ENCODE measurements at regions not wholly inside any gene's neighbourhood (a gene's known extent, or its start where the extent isn't known, plus 50 kb on each side); places are given as distances from the start of the nearest gene placed in this dataset.

GRCh38 chr13:97866751-97867150 lies 86.7 kb upstream of the IPO5 start:
- TF ChIP-seq ZFP30 (CRISPR knock-in tag; IDR thresholded peaks at IDR 0.05) (no peak), ZNF8 (CRISPR knock-in tag; IDR thresholded peaks at IDR 0.05) (no peak), OSR1 (CRISPR knock-in tag; IDR thresholded peaks at IDR 0.05) (no peak), TCF4 (CRISPR knock-in tag; IDR thresholded peaks at IDR 0.05; ENCODE audit: borderline replicate concordance) (no peak), TSHZ2 (CRISPR knock-in tag; IDR thresholded peaks at IDR 0.05) (no peak), GLIS3 (CRISPR knock-in tag; IDR thresholded peaks at IDR 0.05) (no peak), BACH2 (CRISPR knock-in tag; IDR thresholded peaks at IDR 0.05; ENCODE audit: borderline replicate concordance) (no peak), CSDC2 (CRISPR knock-in tag; IDR thresholded peaks at IDR 0.05) (no peak), PPARA (CRISPR knock-in tag; IDR thresholded peaks at IDR 0.05; ENCODE audit: borderline replicate concordance) (no peak), ARNTL (CRISPR knock-in tag; IDR thresholded peaks at IDR 0.05; ENCODE audit: borderline replicate concordance, low read depth) (no peak), ESRRG (CRISPR knock-in tag; IDR thresholded peaks at IDR 0.05) (no peak), ZNF70 (CRISPR knock-in tag; IDR thresholded peaks at IDR 0.05) (no peak), RARB (CRISPR knock-in tag; IDR thresholded peaks at IDR 0.05) (no peak), ISL1 (CRISPR knock-in tag; IDR thresholded peaks at IDR 0.05) (no peak), ZFP3 (CRISPR knock-in tag; IDR thresholded peaks at IDR 0.05) (no peak), ZC3H10 (CRISPR knock-in tag; IDR thresholded peaks at IDR 0.05) (no peak)
- TF ChIP-seq, protein P1, sequence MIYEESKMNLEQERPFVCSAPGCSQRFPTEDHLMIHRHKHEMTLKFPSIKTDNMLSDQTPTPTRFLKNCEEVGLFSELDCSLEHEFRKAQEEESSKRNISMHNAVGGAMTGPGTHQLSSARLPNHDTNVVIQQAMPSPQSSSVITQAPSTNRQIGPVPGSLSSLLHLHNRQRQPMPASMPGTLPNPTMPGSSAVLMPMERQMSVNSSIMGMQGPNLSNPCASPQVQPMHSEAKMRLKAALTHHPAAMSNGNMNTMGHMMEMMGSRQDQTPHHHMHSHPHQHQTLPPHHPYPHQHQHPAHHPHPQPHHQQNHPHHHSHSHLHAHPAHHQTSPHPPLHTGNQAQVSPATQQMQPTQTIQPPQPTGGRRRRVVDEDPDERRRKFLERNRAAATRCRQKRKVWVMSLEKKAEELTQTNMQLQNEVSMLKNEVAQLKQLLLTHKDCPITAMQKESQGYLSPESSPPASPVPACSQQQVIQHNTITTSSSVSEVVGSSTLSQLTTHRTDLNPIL (CRISPR knock-in tag; IDR thresholded peaks at IDR 0.05; ENCODE audit: low read depth), result no peak
- TF ChIP-seq, protein P2, sequence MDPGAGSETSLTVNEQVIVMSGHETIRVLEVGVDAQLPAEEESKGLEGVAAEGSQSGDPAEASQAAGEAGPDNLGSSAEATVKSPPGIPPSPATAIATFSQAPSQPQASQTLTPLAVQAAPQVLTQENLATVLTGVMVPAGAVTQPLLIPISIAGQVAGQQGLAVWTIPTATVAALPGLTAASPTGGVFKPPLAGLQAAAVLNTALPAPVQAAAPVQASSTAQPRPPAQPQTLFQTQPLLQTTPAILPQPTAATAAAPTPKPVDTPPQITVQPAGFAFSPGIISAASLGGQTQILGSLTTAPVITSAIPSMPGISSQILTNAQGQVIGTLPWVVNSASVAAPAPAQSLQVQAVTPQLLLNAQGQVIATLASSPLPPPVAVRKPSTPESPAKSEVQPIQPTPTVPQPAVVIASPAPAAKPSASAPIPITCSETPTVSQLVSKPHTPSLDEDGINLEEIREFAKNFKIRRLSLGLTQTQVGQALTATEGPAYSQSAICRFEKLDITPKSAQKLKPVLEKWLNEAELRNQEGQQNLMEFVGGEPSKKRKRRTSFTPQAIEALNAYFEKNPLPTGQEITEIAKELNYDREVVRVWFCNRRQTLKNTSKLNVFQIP (CRISPR knock-in tag; IDR thresholded peaks at IDR 0.05; ENCODE audit: borderline replicate concordance, low read depth), result no peak
- ATAC-seq, result no peak

- TF ChIP-seq ARNTL (CRISPR knock-in tag; IDR thresholded peaks at IDR 0.05; ENCODE audit: borderline replicate concordance, low read depth) (no peak), ZNF565 (CRISPR knock-in tag; conservative IDR thresholded peaks at IDR 0.05; ENCODE audit: low read depth) (no peak), ZNF70 (CRISPR knock-in tag; IDR thresholded peaks at IDR 0.05) (no peak), CSDC2 (CRISPR knock-in tag; IDR thresholded peaks at IDR 0.05) (no peak), GLIS3 (CRISPR knock-in tag; IDR thresholded peaks at IDR 0.05) (no peak), ISL1 (CRISPR knock-in tag; IDR thresholded peaks at IDR 0.05) (no peak), ESRRG (CRISPR knock-in tag; IDR thresholded peaks at IDR 0.05) (no peak), OSR1 (CRISPR knock-in tag; IDR thresholded peaks at IDR 0.05) (no peak), TOX (CRISPR knock-in tag; IDR thresholded peaks at IDR 0.05; ENCODE audit: borderline replicate concordance) (no peak), PPARA (CRISPR knock-in tag; IDR thresholded peaks at IDR 0.05; ENCODE audit: borderline replicate concordance) (no peak), ZNF8 (CRISPR knock-in tag; IDR thresholded peaks at IDR 0.05) (no peak), BACH2 (CRISPR knock-in tag; IDR thresholded peaks at IDR 0.05; ENCODE audit: borderline replicate concordance) (no peak), SNAI2 (CRISPR knock-in tag; IDR thresholded peaks at IDR 0.05) (no peak), TCF4 (CRISPR knock-in tag; IDR thresholded peaks at IDR 0.05; ENCODE audit: borderline replicate concordance) (no peak)
- TF ChIP-seq, protein P2 (CRISPR knock-in tag; IDR thresholded peaks at IDR 0.05; ENCODE audit: borderline replicate concordance, low read depth), result no peak
- TF ChIP-seq, protein P3, sequence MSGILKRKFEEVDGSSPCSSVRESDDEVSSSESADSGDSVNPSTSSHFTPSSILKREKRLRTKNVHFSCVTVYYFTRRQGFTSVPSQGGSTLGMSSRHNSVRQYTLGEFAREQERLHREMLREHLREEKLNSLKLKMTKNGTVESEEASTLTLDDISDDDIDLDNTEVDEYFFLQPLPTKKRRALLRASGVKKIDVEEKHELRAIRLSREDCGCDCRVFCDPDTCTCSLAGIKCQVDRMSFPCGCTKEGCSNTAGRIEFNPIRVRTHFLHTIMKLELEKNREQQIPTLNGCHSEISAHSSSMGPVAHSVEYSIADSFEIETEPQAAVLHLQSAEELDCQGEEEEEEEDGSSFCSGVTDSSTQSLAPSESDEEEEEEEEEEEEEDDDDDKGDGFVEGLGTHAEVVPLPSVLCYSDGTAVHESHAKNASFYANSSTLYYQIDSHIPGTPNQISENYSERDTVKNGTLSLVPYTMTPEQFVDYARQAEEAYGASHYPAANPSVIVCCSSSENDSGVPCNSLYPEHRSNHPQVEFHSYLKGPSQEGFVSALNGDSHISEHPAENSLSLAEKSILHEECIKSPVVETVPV (CRISPR knock-in tag; IDR thresholded peaks at IDR 0.05), result no peak
- TF ChIP-seq, protein P1 (CRISPR knock-in tag; IDR thresholded peaks at IDR 0.05; ENCODE audit: low read depth), result no peak
- ATAC-seq, result no peak
These were observed 80.1 kb upstream of the IPO5 start for GRCh38 chr13:97873398-97873797.

Data from SK-N-SH treated with all-trans-retinoic acid at 6 μM for 48 hours (cell line).